RWPE2 (cell line): ENCODE measurements at regions not wholly inside any gene's neighbourhood (a gene's known extent, or its start where the extent isn't known, plus 50 kb on each side); places are given as distances from the start of the nearest gene placed in this dataset.
A peak's percentile ranks its signal among the peaks of the same experiment; 100 is the strongest.

ENCODE experiments used
- ATAC-seq: fragments of 200-7000 bp; cut with Tn5 transposase; 3 replicates; pipeline ENCODE4 v1.9.1; 2021; ENCODE audit warnings: low read depth
- DNase-seq: peaks from one replicate; pipeline ENCODE4 v3.0.0-alpha.2; 2020; ENCODE audit warnings: low spot score
- H3K27ac ChIP-seq: fragments of 450-650 bp; 2 replicates; pipeline ENCODE4 v1.5.1; 2017; ENCODE audit warnings: mild to moderate bottlenecking; ENCODE audit not compliant: poor library complexity, severe bottlenecking
- H3K27me3 ChIP-seq: fragments of 250-450 bp; sonication (Bioruptor Pico); 2 replicates; pipeline ENCODE4 v1.5.1; 2021; ENCODE audit warnings: mild to moderate bottlenecking, moderate library complexity; ENCODE audit not compliant: insufficient read depth, poor library complexity, severe bottlenecking
- H3K36me3 ChIP-seq: fragments of 250-450 bp; sonication (Bioruptor Pico); 2 replicates; pipeline ENCODE4 v1.5.1; 2020; ENCODE audit warnings: low read depth, mild to moderate bottlenecking, moderate library complexity
- H3K4me1 ChIP-seq: fragments of 250-450 bp; sonication (Bioruptor Pico); 2 replicates; pipeline ENCODE4 v1.5.1; 2021; ENCODE audit warnings: mild to moderate bottlenecking, moderate library complexity; ENCODE audit not compliant: insufficient read depth, poor library complexity, severe bottlenecking
- H3K4me3 ChIP-seq: fragments of 250-450 bp; sonication (Bioruptor Pico); 2 replicates; pipeline ENCODE4 v1.5.1; 2021; ENCODE audit warnings: mild to moderate bottlenecking, moderate library complexity; ENCODE audit not compliant: severe bottlenecking
- H3K9me3 ChIP-seq: fragments of 250-450 bp; sonication (Bioruptor Pico); 2 replicates; pipeline ENCODE4 v1.5.1; 2021; ENCODE audit warnings: mild to moderate bottlenecking, moderate library complexity; ENCODE audit not compliant: severe bottlenecking
- CTCF ChIP-seq: fragments of 450-650 bp; IDR thresholded peaks from one replicate; pipeline ENCODE4 v1.5.1; 2017; ENCODE audit warnings: mild to moderate bottlenecking, moderate library complexity; ENCODE audit not compliant: poor library complexity, severe bottlenecking

GRCh38 chr2:236740506-236740905 lies 170.9 kb downstream of the ACKR3 start:
- H3K36me3 ChIP-seq, result no peaks in the 10 kb centered on the region
- H3K27ac ChIP-seq, result no peak overlapping the region
- ATAC-seq (no peak), DNase-seq (no peak)
- H3K4me1 ChIP-seq, result peaks cover 10% of the 10 kb centered on the region
- H3K9me3 ChIP-seq, result no peaks in the 10 kb centered on the region
- no peak for TF ChIP-seq CTCF
- no peak overlapping the region for H3K4me3 ChIP-seq
- H3K27me3 ChIP-seq, result no peaks in the 10 kb centered on the region

GRCh38 chr2:236743039-236743920 lies 173.7 kb downstream of the ACKR3 start:
- Histone ChIP-seq H3K9me3 (no peaks in the 10 kb centered on the region), H3K27ac (no peak overlapping the region), H3K4me3 (no peak overlapping the region), H3K4me1 (peaks cover 24% of the 10 kb centered on the region), H3K27me3 (no peaks in the 10 kb centered on the region), H3K36me3 (no peaks in the 10 kb centered on the region)
- ATAC-seq (no peak), DNase-seq (no peak)
- no peak for TF ChIP-seq CTCF

GRCh38 chr2:236743921-236744280 lies 174.3 kb downstream of the ACKR3 start:
- no peaks in the 10 kb centered on the region for H3K27me3 ChIP-seq
- peaks cover 31% of the 10 kb centered on the region for H3K4me1 ChIP-seq
- no peak overlapping the region for H3K4me3 ChIP-seq
- H3K36me3 ChIP-seq, result no peaks in the 10 kb centered on the region
- ATAC-seq (no peak), DNase-seq (no peak)
- no peaks in the 10 kb centered on the region for H3K9me3 ChIP-seq
- TF ChIP-seq CTCF, result no peak
- H3K27ac ChIP-seq, result peak overlapping the region; percentile 87

GRCh38 chr2:236744281-236744705 lies 174.7 kb downstream of the ACKR3 start:
- peaks cover 34% of the 10 kb centered on the region for H3K4me1 ChIP-seq
- no peak for ATAC-seq
- no peak overlapping the region for H3K4me3 ChIP-seq

More at GRCh38 chr2:236744281-236744705, 174.7 kb downstream of the ACKR3 start:
- Histone ChIP-seq H3K27me3 (no peaks in the 10 kb centered on the region), H3K27ac (peak overlapping the region; percentile 87), H3K9me3 (no peaks in the 10 kb centered on the region), H3K36me3 (no peaks in the 10 kb centered on the region)
- DNase-seq, result no peak
- no peak for TF ChIP-seq CTCF
